ENCODE measurements at regions not wholly inside any gene's neighbourhood (a gene's known extent, or its start where the extent isn't known, plus 50 kb on each side); places are given as distances from the start of the nearest gene placed in this dataset.

GRCh38 chr4:176611381-176611780, 181.3 kb downstream of the VEGFC start:
- no peak overlapping the region for H3K27ac ChIP-seq (ENCODE audit: extremely low read depth, low read depth, low read length)
- ChIA-PET POLR2A (no interaction called here), CTCF (no interaction called here)

GRCh38 chr4:176611951-176612350, 180.8 kb downstream of the VEGFC start:
- Histone ChIP-seq H3K27ac (ENCODE audit: extremely low read depth, low read depth, low read length) (no peak overlapping the region), H3K36me3 (ENCODE audit: control insufficient read depth in 2 of 2, insufficient read depth in 1 of 2, low read length in 2 of 2) (no peaks in the 10 kb centered on the region), H3K9me3 (ENCODE audit: control insufficient read depth, insufficient read depth, low read depth, low read length) (no peaks in the 10 kb centered on the region), H3K4me3 (ENCODE audit: low read depth, low read length) (no peak overlapping the region), H3K4me1 (ENCODE audit: control insufficient read depth, insufficient read depth, low read length) (no peaks in the 10 kb centered on the region)
- CTCF ChIA-PET = no interaction called here
- POLR2A ChIA-PET = no interaction called here
- no peak for TF ChIP-seq REST (tag by site-specific recombination; IDR thresholded peaks at IDR 0.05)
- TF ChIP-seq PRDM4 (tag by site-specific recombination; IDR thresholded peaks at IDR 0.05) = no peak
- no peak for TF ChIP-seq KLF1 (tag by site-specific recombination; IDR thresholded peaks at IDR 0.05)
- TF ChIP-seq TRIM28 (IDR thresholded peaks at IDR 0.05; ENCODE audit: borderline replicate concordance, low read length) = no peak
- TF ChIP-seq ZFP41 (tag by site-specific recombination; IDR thresholded peaks at IDR 0.05; ENCODE audit: borderline replicate concordance) = no peak
- TF ChIP-seq KLF16 (tag by site-specific recombination; IDR thresholded peaks at IDR 0.05) = no peak
- no peak for TF ChIP-seq ZFP37 (tag by site-specific recombination; IDR thresholded peaks at IDR 0.05)
- TF ChIP-seq ZNF184 (tag by site-specific recombination; IDR thresholded peaks at IDR 0.05) = no peak
- TF ChIP-seq ZNF548 (tag by site-specific recombination; IDR thresholded peaks at IDR 0.05) = no peak
- no peak for TF ChIP-seq ZNF791 (tag by site-specific recombination; IDR thresholded peaks at IDR 0.05)
- no peak for TF ChIP-seq ZNF701 (tag by site-specific recombination; IDR thresholded peaks at IDR 0.05)
- no peak for TF ChIP-seq ZFP69B (tag by site-specific recombination; IDR thresholded peaks at IDR 0.05)
- TF ChIP-seq ZNF639 (tag by site-specific recombination; IDR thresholded peaks at IDR 0.05) = no peak

More at GRCh38 chr4:176611381-176611780, 181.3 kb downstream of the VEGFC start:
- Histone ChIP-seq H3K36me3 (ENCODE audit: control insufficient read depth in 2 of 2, insufficient read depth in 1 of 2, low read length in 2 of 2) (no peaks in the 10 kb centered on the region), H3K9me3 (ENCODE audit: control insufficient read depth, insufficient read depth, low read depth, low read length) (no peaks in the 10 kb centered on the region), H3K4me1 (ENCODE audit: control insufficient read depth, insufficient read depth, low read length) (no peaks in the 10 kb centered on the region), H3K4me3 (ENCODE audit: low read depth, low read length) (no peak overlapping the region)
- no peak for TF ChIP-seq ZNF146 (tag by site-specific recombination; IDR thresholded peaks at IDR 0.05)
- TF ChIP-seq ZNF639 (tag by site-specific recombination; IDR thresholded peaks at IDR 0.05) = no peak
- no peak for TF ChIP-seq ZBTB8A (tag by site-specific recombination; IDR thresholded peaks at IDR 0.05)
- no peak for TF ChIP-seq ZNF621 (tag by site-specific recombination; IDR thresholded peaks at IDR 0.05)
- no peak for TF ChIP-seq TSHZ1 (tag by site-specific recombination; IDR thresholded peaks at IDR 0.05; ENCODE audit: borderline replicate concordance)
- TF ChIP-seq SALL2 (tag by site-specific recombination; IDR thresholded peaks at IDR 0.05; ENCODE audit: borderline replicate concordance) = no peak
- no peak for TF ChIP-seq HOXD13 (CRISPR knock-in tag; IDR thresholded peaks at IDR 0.05; ENCODE audit: borderline replicate concordance)
